GM18507 (cell line): ENCODE measurements at regions not wholly inside any gene's neighbourhood (a gene's known extent, or its start where the extent isn't known, plus 50 kb on each side); places are given as distances from the start of the nearest gene placed in this dataset.

Source experiments
- DNase-seq: peaks from one replicate; pipeline ENCODE4 v3.0.0; 2011; ENCODE audit warnings: low read depth; ENCODE audit not compliant: insufficient read length; ENCODE audit errors: extremely low spot score
- FAIRE-seq: peaks from 2 replicates; lab custom pipeline; 2011; peaks lifted over from hg19 to GRCh38; lab: Jason Lieb, UNC

- DNase-seq: no peak
- no peak for FAIRE-seq
These were observed 278.3 kb downstream of the TNS1 start for GRCh38 chr2:217724471-217724870.

- FAIRE-seq: no peak
- no peak for DNase-seq
These were observed 278.8 kb downstream of the TNS1 start for GRCh38 chr2:217723981-217724380.

- no peak for FAIRE-seq
- no peak for DNase-seq
These were observed 279.8 kb downstream of the TNS1 start for GRCh38 chr2:217722883-217723472.

GRCh38 chr2:217717646-217718045 lies 285.1 kb downstream of the TNS1 start:
- DNase-seq: no peak
- FAIRE-seq: no peak

- DNase-seq (no peak), FAIRE-seq (no peak)
These were observed 287.3 kb downstream of the TNS1 start for GRCh38 chr2:217715484-217715883.

GRCh38 chr2:217714287-217714751 lies 288.5 kb downstream of the TNS1 start:
- DNase-seq (no peak), FAIRE-seq (no peak)

GRCh38 chr2:217713395-217714286 lies 289.2 kb downstream of the TNS1 start:
- DNase-seq (peak; percentile 58), FAIRE-seq (no peak)

GRCh38 chr2:217712431-217712830 lies 290.4 kb downstream of the TNS1 start:
- FAIRE-seq (no peak), DNase-seq (no peak)

GRCh38 chr2:217711188-217711587 lies 291.6 kb downstream of the TNS1 start:
- no peak for FAIRE-seq
- DNase-seq: no peak

- no peak for FAIRE-seq
- no peak for DNase-seq
These were observed 292.5 kb downstream of the TNS1 start for GRCh38 chr2:217710211-217710765.

GRCh38 chr2:217709478-217710210 lies 293.2 kb downstream of the TNS1 start:
- DNase-seq (no peak), FAIRE-seq (no peak)

- FAIRE-seq: no peak
These were observed 295.6 kb downstream of the TNS1 start for GRCh38 chr2:217707131-217707611.

GRCh38 chr2:217706513-217706912 lies 296.3 kb downstream of the TNS1 start:
- DNase-seq: no peak
- FAIRE-seq: no peak

More at GRCh38 chr2:217707131-217707611, 295.6 kb downstream of the TNS1 start:
- DNase-seq: no peak

- no peak for DNase-seq
- no peak for FAIRE-seq
These were observed 296.7 kb downstream of the TNS1 start for GRCh38 chr2:217706095-217706494.

- FAIRE-seq (no peak), DNase-seq (no peak)
These were observed 297.3 kb downstream of the TNS1 start for GRCh38 chr2:217705461-217705860.

- no peak for DNase-seq
- FAIRE-seq: no peak
These were observed 298.8 kb downstream of the TNS1 start for GRCh38 chr2:217703999-217704398.

- no peak for FAIRE-seq
- DNase-seq: no peak
These were observed 299.7 kb downstream of the TNS1 start for GRCh38 chr2:217703102-217703501.

- no peak for DNase-seq
These were observed 301.2 kb downstream of the TNS1 start for GRCh38 chr2:217701622-217702021.

GRCh38 chr2:217698691-217699090 lies 304.1 kb downstream of the TNS1 start:
- FAIRE-seq: no peak
- no peak for DNase-seq

More at GRCh38 chr2:217701622-217702021, 301.2 kb downstream of the TNS1 start:
- FAIRE-seq: no peak

GRCh38 chr2:217695033-217695520 lies 307.7 kb downstream of the TNS1 start:
- DNase-seq: no peak
- no peak for FAIRE-seq
